ENCODE measurements at regions not wholly inside any gene's neighbourhood (a gene's known extent, or its start where the extent isn't known, plus 50 kb on each side); places are given as distances from the start of the nearest gene placed in this dataset.

DNA sequence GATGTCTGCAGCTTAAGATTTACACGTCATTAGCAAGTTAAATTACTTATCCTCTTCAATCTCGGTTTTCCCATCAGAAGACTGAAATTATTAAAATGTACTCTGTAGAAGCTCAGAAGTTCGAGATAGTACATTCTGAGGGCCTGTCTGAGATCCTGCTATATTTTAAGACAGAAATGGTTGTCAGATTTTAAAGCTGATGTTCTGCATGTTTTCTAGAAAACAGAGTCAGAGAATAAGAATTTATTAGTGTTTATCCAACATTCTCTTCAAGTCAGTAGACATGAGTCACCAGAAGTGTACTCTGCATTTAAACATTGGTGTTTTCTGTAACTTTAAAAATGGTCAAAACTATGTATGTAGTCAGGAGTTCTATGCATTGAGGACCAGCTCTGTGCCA, 155.2 kb upstream of the MYOCD start:
- no peak for TF ChIP-seq POLR2AphosphoS5 (IDR thresholded peaks at IDR 0.05)
- TF ChIP-seq, protein P1, sequence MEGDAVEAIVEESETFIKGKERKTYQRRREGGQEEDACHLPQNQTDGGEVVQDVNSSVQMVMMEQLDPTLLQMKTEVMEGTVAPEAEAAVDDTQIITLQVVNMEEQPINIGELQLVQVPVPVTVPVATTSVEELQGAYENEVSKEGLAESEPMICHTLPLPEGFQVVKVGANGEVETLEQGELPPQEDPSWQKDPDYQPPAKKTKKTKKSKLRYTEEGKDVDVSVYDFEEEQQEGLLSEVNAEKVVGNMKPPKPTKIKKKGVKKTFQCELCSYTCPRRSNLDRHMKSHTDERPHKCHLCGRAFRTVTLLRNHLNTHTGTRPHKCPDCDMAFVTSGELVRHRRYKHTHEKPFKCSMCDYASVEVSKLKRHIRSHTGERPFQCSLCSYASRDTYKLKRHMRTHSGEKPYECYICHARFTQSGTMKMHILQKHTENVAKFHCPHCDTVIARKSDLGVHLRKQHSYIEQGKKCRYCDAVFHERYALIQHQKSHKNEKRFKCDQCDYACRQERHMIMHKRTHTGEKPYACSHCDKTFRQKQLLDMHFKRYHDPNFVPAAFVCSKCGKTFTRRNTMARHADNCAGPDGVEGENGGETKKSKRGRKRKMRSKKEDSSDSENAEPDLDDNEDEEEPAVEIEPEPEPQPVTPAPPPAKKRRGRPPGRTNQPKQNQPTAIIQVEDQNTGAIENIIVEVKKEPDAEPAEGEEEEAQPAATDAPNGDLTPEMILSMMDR (IDR thresholded peaks at IDR 0.05) = no peak
